GM03348 (cell line): ENCODE measurements at regions not wholly inside any gene's neighbourhood (a gene's known extent, or its start where the extent isn't known, plus 50 kb on each side); places are given as distances from the start of the nearest gene placed in this dataset.
"Not testable (repeated sequence)": the region's sequence is repeated elsewhere in the genome, so short reads cannot be mapped to it uniquely, and the experiment has no call there.

Experiments
- DNase-seq: peaks from one replicate; pipeline ENCODE4 v3.0.0; 2012; ENCODE audit warnings: low spot score

GRCh38 chr7:51430480-51431086 lies 114.0 kb upstream of the COBL start:
- DNase-seq: peak; percentile 81

DNA sequence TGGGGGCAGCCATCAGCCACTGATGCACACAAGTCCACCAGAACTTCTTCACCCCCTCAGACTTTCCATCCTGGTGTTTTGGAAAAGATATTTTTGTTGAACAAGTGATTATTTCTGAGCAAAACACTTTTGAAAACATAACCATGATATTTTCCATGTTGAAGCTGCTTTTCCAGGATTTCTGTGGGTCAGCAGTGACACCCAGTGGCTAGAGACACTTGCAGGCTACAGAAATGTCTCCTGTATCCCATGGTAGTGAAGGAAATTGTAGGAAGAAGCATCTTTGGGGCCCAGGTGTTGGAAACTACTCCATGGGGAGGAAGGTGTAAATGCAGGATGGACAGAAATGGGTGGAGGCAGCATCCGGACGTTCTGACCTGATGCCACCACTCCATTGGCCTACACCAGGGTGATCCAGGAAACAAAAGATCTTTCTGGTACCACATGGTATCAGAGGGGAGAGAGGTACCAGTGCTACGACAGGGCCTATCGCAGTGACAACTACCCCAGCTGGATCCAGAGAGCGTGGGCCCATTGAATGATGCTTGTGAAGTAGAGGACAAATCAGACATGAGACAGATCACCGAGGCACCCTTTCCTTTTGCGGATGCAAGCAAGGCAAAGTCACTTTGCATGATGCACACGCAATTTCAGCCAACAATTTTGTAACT lies 111.7 kb upstream of the COBL start:
- DNase-seq: no peak

- DNase-seq: no peak
Observed at GRCh38 chr7:51426163-51426562, 109.6 kb upstream of the COBL start.

DNA sequence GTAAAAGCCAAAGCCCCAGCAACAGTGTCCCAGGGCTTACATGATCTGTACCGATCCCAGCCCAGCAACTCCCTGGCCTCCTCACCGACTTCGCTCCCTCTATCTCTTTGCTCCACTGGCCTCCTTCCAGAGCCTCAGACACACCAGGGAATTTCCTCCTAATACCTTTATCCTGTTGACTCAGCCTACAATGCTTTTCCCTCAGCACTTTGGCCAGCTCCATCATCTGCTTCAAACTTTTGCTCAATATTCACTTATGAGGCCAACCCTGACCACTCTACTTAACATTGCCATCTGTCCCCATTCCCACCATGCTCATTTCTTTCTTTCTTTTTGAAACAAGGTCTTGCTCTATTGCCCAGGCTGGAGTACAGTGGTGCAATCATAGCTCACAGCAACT lies 93.3 kb upstream of the COBL start:
- not testable (repeated sequence) for DNase-seq

- not testable (repeated sequence) for DNase-seq
Observed at GRCh38 chr7:51397608-51398007, 81.0 kb upstream of the COBL start.

- DNase-seq: not testable (repeated sequence)
Observed at GRCh38 chr7:51393003-51393402, 76.4 kb upstream of the COBL start.

DNA sequence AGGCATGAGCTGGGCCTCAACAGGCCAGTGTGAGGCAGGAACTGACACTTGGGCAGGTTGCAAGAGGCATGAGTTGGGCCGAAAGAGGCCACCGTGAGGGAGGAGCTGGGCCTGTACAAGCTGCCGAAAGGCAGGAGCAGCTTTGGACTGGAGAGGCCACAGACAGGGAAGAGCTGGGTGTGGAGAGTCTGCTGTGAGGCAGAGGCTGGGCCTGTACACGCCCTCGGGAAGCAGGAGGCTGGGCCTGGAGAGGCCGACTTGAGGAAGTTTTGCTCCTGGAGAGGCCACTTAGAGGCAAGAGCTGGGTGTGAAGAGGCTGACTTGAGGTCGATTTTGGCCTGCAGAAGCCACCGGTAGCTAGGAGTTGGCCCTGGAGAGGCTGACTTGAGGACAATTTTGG lies 73.3 kb upstream of the COBL start:
- not testable (repeated sequence) for DNase-seq

DNA sequence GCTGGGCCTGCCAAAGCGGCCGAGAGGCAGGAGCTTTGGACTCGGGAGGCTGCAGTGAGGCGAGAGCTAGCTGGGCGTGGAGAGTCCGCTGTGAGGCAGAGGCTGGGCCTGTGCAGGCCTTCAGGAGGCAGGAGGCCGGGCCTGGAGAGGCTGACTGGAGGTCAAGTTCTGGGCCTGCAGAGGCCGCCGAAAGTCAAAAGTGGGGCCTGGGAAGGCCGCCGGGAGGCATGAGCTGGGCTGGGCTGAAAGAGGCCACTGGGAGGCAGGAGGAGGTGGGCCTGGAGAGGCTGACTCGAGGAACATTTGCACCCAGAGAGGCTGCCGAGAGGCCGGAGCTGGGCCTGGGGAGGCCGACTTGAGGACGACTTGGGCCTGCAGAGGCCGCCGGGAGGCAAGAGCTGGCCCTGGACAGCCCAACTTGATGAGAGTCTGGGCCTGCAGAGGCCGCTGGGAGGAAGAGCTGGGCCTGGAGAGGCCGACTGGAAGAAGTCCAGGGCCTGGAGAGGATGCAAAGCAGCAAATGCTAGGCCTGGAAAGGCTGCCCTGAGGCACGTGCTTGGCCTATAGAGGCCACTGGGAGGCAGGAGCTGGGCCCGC lies 72.7 kb upstream of the COBL start:
- DNase-seq: peak; percentile 0

DNA sequence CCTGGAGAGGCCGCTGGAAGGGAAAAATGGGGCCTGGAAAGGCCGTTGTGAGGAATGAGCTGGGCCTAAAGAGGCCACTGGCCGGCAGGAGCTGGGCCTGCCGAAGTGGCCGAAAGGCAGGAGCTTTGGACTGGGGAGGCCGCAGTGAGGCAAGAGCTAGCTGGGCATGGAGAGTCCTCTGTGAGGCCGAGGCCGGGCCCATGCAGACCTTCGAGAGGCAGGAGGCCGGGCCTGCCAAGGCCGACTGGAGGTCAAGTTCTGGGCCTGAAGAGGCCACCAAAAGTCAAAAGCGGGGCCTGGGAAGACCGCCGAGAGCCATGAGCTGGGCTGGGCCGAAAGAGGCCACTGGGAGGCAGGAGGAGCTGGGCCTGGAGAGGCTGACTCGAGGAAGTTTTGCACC lies 71.6 kb upstream of the COBL start:
- DNase-seq: not testable (repeated sequence)

DNA sequence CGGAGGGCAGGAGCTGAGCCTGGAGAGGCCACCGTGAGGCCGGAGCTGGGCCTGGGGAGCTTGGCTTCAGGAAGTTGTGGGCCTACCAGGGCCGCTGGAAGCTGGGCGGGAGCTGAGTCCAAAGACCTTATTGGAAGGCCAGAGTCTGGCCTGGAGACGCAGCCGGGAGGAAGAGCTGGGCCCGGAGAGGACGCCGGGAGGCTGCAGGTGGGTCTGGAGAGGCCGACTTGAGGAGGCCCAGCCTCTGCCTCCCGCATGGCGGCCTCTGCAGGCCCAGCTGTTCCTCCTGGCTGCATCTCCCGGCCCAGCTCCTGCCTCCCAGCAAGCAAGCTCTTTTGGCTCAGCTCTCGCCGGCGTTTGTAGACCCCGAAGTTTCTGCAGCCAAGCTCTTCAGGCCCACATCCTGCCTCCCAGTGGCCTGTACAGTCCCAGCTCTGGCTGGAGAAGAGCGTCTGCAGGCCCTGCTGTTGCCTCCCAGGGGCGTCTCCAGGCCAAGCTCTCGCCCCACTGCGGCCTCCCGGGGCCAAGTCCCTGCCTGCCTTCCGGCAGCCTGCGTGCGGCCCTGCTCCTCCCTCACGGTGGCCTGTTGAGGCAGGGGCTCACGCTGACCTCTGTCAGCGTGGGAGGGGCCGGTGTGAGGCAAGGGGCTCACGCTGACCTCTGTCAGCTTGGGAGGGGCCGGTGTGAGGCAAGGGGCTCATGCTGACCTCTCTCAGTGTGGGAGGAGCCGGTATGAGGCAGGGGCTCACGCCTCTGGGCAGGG lies 70.4 kb upstream of the COBL start:
- DNase-seq: not testable (repeated sequence)

DNA sequence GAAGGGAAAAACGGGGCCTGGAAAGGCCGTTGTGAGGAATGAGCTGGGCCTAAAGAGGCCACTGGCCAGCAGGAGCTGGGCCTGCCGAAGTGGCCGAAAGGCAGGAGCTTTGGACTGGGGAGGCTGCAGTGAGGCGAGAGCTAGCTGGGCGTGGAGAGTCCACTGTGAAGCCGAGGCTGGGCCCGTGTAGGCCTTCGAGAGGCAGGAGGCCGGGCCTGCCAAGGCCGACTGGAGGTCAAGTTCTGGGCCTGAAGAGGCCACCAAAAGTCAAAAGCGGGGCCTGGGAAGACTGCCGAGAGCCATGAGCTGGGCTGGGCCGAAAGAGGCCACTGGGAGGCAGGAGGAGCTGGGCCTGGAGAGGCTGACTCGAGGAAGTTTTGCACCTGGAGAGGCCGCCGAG lies 69.6 kb upstream of the COBL start:
- DNase-seq: not testable (repeated sequence)

GRCh38 chr7:51382243-51382642 lies 65.6 kb upstream of the COBL start:
- DNase-seq: not testable (repeated sequence)

- DNase-seq: no peak
Observed at GRCh38 chr7:51376420-51377092, 59.9 kb upstream of the COBL start.

DNA sequence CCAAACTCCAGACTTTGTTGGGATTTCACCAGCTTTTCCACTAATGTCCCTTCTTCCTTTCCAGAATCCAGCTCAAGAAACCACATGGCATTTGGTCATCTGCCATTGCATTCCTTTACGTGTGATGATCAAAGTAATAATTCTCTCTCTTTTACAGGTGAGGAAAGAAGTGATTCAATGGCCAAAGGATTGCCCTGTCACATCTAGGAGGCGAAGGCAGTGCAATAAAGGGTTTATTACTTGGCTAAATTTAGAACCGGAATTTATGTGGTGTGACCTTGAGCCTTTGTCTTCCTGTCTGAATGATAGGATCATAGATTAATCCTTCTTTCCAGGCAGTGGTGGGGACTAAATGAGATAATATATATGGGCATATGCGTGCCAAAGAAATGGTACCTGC lies 58.3 kb upstream of the COBL start:
- DNase-seq: no peak

GRCh38 chr7:51373607-51374006 lies 57.0 kb upstream of the COBL start:
- DNase-seq: not testable (repeated sequence)

DNA sequence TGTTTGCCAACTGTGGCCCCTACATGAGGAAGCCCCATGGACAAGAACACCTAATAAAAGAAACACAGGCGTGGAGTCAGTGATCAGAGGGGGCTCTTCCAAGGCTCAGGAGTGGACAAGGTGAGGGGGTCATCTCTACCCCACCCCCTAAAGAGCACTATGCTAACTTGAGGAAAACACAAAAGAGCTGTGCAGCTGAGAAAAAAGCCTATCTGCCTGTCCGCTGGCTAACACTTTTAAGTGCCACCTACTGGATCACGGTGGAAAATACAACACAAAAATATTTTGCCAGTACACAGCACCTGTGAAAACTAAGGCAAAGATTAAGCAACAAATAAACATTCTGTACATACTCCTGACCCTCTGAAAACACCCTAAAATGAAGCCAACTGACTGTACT lies 53.1 kb upstream of the COBL start:
- peak; percentile 23 for DNase-seq

GRCh38 chr7:51369228-51369627 lies 52.6 kb upstream of the COBL start:
- not testable (repeated sequence) for DNase-seq

GRCh38 chr7:51368334-51368733 lies 51.7 kb upstream of the COBL start:
- DNase-seq: no peak

DNA sequence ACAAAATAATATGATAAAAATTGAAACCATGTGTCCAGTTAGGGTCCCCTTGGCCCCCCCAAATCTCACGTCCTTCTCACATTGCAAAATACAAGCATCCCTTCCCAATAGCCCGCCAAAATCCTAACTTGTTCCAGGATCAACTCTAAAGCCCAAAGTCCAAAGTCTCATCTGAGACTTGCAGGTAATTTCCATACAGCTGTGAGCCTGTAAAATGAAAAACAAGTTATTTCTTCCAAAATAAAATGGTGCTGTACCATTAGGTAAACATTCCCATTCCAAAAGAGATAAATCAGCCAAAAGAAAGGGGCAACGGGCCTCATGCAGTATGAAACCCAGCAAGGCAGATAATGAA lies 51.0 kb upstream of the COBL start:
- DNase-seq: no peak

GRCh38 chr7:51366930-51367613 lies 50.5 kb upstream of the COBL start:
- DNase-seq: peak; percentile 82
